KG1 (cell line): ENCODE measurements at regions not wholly inside any gene's neighbourhood (a gene's known extent, or its start where the extent isn't known, plus 50 kb on each side); places are given as distances from the start of the nearest gene placed in this dataset.
"Not testable (repeated sequence)": the region's sequence is repeated elsewhere in the genome, so short reads cannot be mapped to it uniquely, and the experiment has no call there.

ENCODE experiments used
- DNase-seq: peaks from one replicate; lab custom pipeline; 2025; lab: John Stamatoyannopoulos, UW

DNA sequence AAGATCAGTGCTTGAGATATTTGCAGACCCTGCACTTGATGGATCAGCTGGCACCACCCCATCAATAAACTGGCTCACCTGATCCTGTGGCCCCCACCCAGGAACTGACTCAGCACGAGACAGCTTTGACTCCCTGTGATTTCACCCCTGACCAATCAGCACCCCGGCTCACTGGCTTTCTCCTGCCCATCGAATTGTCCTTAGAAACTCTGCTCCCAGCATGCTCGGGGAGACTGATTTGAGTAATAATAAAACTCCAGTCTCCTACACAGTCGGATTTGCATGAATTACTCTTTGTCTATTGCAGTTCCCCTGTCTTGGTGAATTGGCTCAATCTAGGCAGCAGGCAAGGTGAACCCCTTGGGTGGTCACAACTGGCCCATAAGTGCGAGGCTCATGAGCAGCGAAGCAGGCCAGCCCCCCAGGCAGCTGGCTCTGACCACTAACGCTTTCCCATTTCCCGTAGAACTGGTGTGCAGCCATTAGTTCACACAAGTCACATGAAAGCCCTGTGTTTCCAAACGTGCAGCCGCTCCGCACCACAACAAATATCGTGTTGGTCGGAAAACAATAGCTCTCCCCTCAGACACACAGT lies 79.6 kb downstream of the RSPH3 start:
- no peak for DNase-seq

DNA sequence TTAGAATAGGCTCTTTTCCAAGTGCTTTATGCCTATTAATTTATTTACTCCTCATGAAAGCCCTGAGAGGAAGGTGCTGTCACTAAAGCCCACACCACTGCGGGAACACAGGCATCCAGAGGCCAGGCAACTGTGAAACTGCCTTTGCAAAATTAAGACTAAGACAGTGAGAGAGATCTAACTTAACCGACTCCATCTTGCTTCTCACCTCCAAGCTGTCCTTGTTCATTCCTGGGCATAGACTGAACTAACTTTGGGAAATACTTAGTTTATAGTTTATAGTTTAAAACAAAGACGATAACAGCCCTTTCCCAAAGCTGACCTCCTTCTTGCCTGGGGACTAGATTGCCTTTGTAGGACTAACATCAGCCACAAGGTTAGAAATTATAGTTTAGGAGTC lies 80.1 kb downstream of the RSPH3 start:
- DNase-seq: no peak

DNA sequence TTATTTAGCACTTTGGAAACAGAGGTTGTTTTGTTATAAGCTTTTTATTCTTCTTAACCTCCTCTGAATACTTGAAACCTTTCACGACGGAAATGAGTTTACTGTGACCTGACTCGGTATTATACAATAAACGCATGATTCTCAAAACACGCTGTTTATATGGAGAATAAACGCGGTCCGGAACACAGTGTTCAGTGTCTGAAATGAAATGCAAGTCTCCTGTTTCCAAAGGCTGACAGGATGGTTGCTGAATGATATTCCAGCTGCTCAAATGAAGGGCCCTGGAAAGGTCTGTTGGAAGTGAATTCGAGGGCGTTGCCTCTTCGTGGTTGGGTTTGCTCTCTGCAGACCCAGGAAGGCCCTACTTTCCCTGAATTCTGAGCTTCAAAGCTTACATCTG lies 83.4 kb downstream of the RSPH3 start:
- no peak for DNase-seq

DNA sequence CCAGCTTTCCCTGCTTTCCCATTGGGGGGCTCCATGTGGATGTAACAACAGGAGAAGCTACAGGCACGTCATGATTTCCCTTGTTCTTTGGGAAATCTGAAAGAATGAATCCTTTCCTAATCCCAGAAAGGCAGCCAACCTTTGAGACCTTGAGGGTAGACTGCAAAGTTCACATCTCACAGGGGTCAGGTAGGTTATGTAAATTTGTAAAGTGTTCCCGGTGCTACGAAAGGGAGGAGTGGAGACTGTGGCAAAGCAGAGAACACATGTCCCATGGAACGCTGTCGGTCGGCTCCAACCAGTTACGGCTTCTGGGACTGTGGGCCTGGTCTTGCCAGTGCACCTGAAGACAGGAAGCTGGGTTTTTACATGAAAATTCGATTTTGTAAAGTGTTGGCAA lies 85.1 kb downstream of the RSPH3 start:
- DNase-seq: no peak

DNA sequence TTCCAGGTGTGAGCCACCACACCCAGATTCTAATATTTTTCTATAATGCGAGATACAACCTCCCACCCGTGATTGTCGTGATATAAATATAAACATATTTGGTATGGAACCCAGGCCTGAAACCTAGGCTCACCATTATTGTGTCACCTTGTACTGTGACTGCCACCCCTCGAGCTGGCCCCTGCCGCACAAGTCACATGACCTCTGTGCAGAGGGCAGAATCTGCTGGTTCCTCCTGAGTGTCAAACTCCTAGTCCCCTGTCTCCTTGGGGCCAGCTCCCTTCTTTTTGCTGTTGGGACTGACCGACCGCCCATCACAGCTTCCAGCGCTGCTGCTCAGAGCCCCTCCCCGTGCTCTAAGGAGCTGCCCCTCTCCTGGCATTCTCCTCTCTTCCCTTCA lies 86.4 kb downstream of the RSPH3 start:
- DNase-seq: no peak

DNA sequence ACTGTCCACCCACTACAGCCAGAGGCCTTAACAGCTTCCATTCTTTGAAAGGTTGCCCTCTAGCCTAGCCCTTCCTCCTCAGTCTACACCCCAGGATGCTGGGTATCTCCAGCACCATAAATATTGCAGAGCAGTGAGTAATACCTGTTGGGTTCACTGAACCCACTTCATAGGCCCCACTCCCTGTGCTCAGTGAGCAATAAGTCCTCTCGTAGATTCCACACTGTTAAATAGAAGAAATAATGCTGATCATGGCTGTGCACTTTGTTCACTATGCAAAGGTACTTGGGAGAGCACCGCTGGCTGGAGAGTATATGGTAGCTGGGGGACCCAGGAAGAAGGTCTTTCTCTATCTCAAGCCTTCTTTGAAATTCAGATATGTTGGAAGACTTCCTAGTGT lies 87.3 kb downstream of the RSPH3 start:
- no peak for DNase-seq

DNA sequence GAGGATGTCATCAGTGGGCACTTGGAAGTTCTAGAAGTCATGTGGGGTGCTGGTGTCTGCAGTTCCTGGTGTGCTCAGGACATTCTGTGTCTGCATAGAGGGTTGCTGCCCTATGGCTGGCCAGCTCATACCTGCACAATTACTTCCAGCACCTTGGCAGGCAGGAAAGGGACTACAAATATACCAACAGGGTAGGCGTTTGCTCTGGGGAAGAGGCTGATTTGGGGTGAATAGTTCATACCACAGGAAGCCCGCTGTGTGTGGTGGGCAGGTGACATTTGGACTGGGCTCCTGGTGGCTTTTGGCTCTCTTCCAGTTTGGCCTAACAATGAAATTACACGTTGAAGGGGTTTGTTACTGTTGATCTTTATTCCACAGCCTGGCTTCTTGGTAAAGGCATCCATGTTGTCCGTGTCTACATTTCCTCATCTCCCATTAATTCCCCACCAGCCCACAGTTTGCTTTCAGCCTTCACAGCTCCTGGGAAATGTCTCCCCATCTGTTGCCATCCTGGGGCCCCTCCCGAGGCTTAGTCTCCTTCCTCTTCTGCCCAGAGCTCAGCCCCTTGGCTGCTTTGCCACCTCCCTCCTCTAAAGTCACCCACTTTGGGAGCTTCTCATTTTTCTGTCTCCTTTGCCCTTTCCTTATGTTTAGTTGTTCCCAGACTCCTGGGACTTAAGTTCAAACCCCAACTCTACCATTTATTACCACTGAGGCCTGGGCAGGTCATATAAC lies 88.1 kb downstream of the RSPH3 start:
- DNase-seq: no peak

DNA sequence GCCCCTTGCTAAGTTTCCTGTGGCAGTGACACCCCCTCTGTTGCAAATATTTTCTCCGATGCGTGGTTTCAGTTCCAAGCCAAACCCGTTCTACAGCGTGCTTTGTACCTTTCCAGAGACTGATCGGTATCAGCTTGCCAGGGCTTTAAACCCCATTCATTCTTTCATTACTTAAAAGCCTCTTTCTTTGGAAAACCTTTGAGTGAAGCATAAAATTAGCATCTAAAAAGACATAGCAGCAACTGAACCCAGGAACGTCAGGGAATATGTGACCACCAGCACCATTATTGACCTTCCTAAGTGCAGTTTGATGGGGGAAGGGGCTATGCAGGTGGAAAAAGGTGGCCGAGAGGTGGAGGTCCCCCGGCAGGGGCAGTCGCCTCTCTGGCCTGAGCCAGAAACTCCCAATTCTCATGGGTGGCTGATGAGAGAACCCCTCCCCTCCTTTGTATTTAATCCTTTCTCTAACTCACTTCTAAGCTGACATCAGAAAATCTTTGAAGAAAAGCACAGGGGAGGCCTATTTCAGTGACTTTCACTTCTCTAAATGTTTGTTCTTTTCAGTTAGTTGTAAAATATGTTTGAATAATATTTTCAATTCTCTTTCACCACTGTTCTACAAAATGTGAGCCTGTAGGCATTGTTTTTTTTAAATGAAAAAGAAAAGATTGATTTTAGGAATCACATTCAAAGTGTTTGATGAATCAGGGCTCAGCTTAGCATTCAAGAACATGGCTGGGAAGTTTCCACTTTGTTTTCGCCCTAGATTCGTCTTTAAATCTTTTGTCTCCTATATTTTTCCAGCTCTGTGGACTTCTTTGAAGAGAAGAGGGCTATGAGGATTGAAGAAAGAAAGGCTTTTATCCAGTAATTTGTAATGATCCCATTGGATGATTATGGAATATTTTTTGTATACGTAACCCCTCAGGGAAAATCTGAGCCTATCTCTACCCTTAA lies 89.2 kb downstream of the RSPH3 start:
- DNase-seq: no peak

DNA sequence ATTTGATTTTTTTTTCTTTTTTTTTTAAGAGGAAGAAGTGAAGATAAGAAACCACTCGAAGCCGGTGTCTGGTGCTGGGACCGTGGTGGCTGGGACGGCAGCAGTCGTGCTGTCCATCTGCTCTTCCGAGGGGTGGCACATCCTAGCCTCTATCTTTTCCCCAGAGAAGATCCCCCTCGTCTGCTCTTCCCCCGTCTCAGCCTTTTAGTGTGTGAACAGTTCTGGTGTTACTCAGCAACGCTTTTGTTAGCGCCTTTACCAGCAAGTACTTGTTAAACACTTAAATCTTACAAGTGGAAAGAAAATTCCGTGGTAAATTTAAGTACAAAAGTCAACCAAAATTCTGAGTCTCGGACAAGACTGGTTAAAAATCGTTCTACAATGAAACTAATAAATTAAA lies 90.1 kb downstream of the RSPH3 start:
- no peak for DNase-seq

DNA sequence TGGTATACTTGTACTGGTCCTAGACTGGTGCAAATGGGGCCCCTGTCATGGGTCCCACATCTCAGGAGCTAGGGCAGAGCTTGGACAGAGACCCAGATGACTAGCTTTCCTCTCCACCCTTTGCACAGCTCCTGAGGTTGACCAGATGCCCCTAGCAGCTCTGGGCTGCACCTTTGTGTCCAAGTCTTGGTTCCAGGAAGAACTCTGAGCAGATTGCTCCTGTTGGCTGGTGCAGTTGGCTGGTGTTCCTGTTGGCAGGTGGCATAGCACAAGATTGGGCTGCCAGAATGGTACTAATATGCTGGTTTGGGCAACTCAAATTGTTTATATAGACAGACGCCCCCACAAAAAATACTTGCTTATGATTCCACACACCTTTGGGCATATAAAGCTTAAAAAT lies 89.4 kb upstream of the EZR start:
- DNase-seq: no peak

DNA sequence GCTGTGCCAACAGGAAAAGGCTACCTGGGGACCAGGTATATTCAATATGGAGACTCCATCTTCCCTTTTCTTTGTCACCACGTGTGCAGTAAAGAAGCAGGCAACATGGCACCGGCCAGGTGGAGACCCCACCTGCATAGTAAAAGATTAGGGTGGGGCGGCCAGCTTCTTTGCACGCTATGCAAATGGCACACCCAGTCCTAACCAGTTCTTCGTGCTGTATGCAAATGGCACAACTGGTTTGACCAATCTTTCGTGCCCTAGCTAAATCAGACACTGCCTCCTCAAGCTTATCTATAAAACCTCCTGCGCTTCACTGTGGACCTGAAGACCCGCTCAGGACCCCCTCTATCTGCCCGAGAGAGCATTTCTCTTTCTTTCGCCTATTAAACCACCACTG lies 88.8 kb upstream of the EZR start:
- DNase-seq: no peak

DNA sequence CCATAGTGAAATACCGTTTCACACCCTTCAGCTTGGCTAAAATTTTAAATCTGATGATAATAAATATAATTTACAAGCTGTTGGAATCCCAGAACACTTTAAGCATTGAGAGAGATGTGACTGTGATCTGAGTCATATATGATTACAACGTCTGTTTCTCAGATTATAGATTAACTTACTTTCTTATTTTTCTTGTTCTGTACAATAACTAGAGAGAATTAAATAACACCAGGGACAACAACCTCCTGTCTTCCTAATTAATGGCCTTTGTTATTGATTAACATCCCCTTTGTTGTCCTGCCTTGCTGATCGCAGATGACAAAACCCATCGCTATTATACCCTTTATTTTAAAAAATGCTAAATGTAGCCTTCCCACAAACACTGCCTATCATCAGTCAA lies 87.8 kb upstream of the EZR start:
- no peak for DNase-seq

DNA sequence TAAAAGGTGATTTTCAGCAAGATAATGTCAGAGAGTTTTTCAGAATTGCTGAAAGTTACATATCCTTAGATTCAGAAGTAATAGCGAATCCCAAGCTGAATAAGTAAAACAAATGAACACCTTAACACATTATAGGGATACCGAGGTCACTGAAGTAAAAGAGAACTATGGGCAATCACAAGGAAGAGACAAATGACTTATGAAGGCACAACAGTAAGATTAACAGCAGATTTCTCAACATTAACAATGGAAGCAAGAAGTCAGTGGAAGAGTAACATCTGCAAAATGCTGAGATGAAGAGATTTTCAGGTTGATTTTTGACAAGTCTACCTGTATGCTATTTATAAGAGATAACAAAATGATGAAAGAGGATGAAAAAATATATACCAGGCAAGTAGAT lies 86.1 kb upstream of the EZR start:
- DNase-seq: no peak

DNA sequence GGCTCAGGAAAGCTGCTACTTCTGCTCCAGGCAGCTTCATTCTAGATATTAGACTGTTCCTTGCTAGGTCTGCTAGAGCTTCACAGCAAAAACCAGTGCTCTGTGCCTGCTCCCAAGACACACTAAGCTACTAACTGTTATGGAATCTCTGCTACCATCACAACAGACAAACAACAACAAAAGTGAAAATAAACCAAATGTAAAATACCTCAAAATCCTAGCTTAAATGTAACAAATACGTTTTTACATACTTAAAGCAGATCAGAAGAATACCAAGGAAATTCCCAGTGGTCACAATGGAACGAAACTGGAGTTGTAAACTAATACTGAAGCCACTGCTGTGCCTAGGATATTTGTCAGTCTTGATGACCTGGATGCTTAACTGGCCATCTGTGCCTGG lies 84.6 kb upstream of the EZR start:
- no peak for DNase-seq

DNA sequence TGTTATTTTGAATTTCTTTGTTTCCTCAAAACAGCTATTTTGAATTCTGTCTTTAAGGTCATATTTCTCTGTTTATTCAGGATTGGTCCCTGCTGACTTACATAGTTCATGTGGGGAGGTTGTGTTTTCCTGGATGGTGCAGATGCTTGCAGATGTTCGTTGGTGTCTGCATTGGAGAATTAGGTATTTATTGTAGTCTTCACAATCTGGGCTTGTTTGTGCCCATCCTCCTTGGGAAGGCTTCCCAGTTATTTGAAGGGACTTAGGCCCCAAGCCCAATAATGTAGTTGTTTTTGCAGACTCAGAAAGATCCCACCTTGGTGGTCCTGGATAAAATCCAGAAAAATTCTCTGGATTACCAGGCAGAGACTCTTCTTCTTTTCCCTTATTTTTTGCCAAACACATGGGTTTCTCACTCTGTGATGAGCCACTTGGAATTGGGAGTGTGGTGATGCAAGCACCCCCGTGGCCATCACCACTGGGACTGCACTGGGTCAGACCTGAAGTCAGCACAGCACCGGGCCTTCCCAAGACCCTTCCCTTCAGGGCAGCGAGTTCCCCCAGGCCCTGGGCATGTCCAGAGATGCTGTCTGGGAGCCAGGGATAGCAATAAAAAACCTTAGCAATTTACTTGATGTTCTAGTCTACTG lies 81.6 kb upstream of the EZR start:
- DNase-seq: no peak

DNA sequence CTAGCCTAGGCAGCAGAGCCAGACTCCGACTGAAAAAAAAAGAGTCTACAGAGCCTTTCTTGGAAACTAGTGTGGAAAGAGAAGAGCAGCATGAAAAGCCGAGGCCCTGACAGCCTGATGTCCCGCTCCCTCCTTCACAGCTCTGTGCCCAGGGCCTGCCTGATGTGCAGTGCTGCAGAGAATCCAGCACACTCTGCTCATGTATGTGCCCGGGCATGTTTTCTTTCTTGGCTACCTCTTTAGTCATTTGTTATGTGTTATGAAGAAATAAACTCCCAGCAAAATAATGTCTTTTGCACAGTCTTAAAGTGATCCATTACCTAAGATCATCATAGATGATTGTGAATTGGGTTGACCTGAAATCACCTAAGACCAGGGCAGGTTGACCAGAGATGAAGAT lies 78.1 kb upstream of the EZR start:
- no peak for DNase-seq

DNA sequence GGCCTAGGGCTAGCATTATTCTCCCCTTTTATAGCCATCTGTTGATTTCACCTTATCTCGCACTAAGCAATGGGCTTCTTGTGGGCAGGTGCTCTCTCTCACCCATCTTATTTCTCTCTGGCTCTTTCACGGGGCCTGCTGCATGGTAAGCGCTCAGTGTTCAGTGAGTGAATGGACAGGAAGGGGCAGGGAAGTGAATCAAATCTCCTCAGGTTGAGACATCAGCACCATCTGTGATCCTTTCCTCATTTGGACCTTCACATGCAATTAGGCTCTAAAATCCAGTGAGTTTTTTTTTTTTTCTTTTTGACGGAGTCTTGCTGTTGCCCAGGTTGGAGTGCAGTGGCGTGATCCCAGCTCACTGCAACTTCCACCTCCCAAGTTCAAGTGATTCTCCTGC lies 76.5 kb upstream of the EZR start:
- no peak for DNase-seq

DNA sequence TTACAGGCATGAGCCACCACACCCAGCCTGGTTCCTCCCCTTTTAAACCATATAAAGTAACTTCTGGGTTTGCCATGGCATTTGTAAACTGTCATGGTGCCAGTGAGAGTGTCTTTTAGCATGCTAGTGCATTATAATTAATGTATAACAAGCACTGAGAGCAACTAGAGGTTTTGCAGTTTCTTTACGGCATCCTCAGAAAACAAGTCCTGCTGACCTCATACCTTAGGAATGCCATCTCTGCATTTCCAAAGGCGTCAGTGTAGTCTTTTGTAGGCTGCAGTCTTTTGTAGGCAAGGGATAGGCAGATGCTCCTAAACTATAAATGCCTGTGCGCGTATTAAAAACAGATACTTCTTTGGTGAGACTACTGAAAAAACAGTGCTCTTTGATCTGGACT lies 75.0 kb upstream of the EZR start:
- DNase-seq: no peak

DNA sequence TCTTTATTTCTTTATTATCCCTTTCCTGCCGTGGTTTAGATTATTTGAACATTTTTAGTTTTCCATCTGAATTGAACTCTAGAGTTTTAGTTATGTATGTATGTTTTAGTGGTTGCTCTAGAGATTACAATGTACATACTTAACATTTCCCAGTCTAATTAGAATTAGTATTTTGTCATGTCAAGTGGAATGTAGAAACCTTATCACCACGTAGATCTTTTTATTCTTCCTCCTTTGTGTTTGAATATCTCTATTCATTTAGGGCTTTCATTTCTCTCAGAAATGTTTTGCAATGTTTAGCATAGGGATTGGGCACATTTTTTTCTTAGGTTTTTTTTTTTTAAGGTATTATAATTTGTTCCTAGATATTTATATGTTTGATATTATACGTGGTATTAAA lies 73.1 kb upstream of the EZR start:
- DNase-seq: no peak

DNA sequence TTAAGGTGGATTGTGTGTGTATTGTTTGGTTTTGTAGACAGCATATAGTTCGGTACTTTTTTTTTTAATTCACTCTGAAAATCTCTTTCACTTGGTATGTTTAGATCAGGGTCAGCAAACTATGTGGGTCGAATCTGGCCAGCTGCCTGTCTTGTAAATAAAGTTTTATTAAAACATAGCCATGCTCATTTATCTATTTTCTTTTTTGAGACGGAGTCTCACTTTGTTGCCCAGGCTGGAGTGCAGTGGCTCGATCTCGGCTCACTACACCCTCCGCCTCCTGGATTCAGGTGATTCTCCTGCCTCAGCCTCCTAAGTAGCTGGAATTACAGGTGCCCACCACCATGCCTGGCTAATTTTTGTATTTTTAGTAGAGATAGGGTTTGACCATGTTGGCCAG lies 72.4 kb upstream of the EZR start:
- DNase-seq: not testable (repeated sequence)

DNA sequence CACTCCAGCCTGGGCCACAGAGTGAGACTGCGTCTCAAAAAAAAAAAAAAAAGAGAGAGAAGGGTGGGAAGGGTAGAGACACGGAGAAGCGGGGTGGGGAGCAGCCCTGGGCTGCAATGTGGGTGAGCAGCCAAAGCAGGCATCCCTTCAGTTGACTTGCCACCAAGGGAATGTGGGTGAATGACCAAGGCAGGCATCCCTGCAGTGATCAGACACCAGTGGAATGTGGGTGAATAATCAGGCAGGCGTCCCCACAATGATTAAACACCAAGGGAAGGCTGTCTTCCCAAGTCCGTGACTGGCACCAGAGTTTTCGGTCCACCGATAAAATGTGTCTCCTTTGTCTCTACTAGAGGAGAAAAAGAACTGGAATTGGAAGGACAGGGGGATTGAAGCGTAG lies 69.0 kb upstream of the EZR start:
- DNase-seq: not testable (repeated sequence)

DNA sequence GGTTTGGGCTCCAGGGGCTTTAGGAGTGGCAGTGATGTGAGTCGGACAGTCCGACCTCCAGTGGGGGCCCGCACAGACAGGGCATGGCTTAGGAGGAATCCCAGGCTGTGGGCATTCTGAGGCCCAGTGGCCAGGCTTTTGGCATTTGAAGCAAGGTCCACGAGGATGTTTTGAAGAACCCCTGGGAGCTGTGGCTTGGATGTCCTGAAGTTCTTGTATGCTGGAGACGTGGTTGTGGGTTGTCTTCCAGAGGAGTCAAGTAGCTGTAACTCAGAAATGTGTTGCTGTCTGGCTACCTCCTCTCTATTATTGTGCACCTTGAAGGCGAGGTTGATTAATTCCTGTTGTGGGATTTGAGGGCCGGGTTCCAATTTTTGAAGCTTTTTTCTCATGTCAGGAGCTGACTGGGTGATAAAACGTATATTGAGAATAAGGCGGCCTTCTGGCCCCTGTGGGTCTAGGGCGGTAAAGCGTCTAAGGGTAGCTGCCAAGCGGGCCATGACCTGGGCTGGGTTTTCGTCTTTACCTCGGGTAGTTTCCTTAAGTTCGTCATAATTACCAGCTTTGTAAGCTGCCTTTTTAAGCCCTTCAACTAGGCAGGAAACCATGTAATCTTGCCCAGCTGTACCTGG lies 67.3 kb upstream of the EZR start:
- DNase-seq: not testable (repeated sequence)
